NCI-H524 treated with DMSO at 0.1 percent for 48 hours (cell line): ENCODE measurements at regions not wholly inside any gene's neighbourhood (a gene's known extent, or its start where the extent isn't known, plus 50 kb on each side); places are given as distances from the start of the nearest gene placed in this dataset.

Experiments
- DNase-seq: peaks from one replicate; lab custom pipeline; 2025; lab: John Stamatoyannopoulos, UW

DNA sequence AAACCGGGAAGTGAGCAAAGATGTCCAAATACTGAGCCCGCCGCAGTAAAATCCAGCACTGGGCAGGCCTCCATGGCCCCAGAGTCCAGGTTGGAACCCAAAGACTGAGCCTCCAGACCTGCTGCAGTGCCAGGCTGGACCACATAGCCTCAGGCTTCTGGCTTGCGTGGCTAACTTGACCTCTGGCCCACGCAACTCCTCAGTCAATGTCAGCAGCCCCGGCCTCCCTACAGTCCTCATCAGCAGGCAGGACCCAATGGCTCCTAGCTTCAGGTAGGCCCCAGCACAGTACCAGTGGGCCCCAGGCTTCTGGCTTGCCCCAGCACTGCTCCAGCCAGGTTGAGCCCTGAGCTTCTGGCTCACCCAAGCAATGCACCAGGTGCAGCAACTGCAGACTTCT, 245.1 kb upstream of the AFDN start:
- no peak for DNase-seq

DNA sequence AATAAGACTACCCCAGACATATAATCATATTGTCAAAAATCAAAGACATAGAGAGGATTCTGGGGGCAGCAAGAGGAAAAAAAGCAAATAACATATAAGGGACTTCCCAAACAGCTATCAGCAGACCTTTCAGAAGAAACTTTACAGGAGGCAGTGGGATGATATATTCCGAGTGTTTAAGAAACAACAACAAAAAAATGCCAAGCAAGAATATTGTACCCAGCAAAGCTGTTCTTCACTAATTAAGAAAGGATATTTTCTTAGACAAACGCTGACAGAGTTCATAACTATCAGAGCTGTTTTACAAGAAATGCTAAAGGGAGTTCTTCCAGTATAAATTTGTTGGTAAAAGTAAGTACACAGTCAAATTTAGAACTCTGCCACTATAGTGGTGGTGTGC, 243.3 kb upstream of the AFDN start:
- DNase-seq = no peak

DNA sequence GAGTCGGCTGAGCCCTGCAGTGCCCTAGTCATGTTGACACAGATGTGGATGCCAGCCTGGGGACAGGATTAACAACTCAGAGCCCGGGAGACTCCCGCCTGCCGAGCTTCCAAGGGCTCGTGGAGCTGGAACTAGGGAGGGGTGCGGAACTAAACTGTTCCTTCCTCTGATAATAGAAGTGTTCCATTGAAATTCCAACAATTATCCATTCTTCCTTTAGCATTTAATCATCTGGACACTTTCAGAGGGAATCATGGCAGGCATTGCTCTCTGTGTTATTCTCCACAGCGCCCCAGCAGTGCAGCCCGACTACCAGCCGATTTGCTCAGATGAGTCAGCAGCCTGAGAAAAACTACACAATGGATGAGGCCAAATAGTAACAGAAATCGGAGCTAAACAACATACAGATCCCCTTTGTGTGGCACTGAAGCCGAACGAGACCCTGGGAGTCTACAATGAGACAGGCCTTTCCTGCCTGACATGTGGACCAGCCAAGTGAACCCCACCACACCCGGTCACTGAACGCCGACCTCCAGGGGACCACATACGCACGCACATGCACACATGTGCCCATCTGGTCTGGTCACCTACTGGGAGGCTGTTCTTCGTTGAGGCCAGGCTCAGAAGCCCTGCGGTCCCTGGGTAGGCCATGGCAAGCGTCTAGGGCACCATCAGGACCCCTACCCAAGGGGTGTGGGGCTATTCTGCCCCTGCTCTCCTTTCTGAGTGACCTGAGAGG, 238.4 kb upstream of the AFDN start:
- no peak for DNase-seq

DNA sequence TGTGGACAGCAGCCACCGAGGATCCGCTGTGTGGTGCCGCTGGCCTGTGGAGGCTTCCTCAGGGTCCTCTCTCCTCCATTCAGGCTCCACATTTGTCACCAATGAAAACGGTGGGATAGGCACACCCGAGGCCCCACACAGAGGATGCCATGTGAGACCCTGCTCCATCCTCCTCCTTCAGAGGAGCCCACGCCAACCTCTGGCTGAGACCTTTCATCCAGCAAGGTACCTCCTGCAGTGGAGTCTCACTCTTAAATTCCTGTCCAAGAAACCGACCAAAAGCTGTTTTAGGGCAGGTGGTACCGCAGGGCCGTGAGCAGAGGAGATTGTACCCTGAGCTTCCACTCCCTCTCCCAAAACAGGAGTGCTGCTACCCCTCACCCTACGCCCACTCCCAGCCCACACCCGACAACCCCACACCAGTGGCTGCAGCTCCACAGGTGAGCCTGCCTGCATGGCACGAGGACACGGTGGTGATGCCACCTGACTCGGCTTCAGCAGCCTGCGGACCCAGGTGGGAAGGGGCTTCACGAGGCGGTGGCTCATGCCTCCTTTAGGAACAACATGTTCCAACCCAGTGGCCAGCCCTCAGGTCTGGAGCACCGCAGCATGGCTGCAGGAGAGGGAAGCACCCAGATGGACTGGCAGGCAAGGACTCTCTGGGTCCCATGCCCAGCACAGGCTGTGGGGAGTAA, 237.6 kb upstream of the AFDN start:
- DNase-seq = no peak

DNA sequence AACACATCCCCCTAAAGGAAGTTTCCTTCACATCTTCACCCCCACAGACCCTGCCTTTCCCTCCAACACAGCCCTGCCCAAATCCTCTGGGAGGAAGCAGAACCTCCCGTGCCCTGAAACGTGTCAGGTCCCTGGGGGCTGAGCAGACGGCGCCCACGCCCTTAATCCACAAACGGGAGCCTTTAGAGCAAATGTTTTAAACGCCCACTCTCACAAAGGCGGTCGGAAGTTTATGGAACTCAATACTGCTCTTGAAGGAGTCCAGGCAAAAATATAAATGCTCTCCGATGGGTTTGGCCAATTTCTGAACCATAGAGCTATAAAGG, 237.1 kb upstream of the AFDN start:
- DNase-seq = no peak

DNA sequence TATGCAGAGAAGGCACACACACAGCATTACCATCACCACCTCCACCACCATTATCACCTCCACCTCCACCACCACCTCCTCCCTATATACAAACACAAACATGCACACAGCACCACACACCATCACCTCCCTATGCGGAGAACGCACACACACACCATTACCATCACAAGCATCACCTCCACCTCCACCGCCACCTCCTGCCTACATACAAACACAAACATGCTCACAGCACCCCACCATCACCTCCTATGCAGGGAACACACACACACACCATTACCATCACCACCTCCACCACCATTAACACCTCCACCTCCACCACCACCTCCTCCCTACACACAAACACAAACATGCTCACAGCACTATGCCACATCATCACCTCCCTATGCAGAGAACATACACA, 236.5 kb upstream of the AFDN start:
- no peak for DNase-seq
